Colonic mucosa (tissue), 4 donors: ENCODE measurements at regions not wholly inside any gene's neighbourhood (a gene's known extent, or its start where the extent isn't known, plus 50 kb on each side); places are given as distances from the start of the nearest gene placed in this dataset.

Experiments used
- DNase-seq: peaks from one replicate; pipeline ENCODE4 v3.0.0-alpha.2; 2020
- H3K27ac ChIP-seq: fragments of 200-600 bp; one replicate; pipeline ENCODE4 v1.8.0; 2021
- H3K27me3 ChIP-seq: fragments of 200-600 bp; one replicate; pipeline ENCODE4 v1.8.0; 2021
- H3K36me3 ChIP-seq: fragments of 200-600 bp; one replicate; pipeline ENCODE4 v1.8.0; 2021
- H3K4me1 ChIP-seq: fragments of 200-600 bp; one replicate; pipeline ENCODE4 v1.8.0; 2021; ENCODE audit warnings: mild to moderate bottlenecking
- H3K4me3 ChIP-seq: fragments of 200-600 bp; one replicate; pipeline ENCODE4 v1.8.0; 2021
- H3K9ac ChIP-seq, 2 donors: one replicate each; pipeline ENCODE4 v1.7.0; 2013; ENCODE audit warnings: control low read depth in 2 of 2, low read depth in 2 of 2, low read length in 2 of 2
- H3K9me3 ChIP-seq: fragments of 200-600 bp; one replicate; pipeline ENCODE4 v1.8.0; 2021
- intact Hi-C: fragments of 100-400 bp; cut with DNase I; formaldehyde crosslinking; loops from one replicate; pipeline ENCODE4 v1.14.1; 2022
- TF ChIP-seq, protein P1 (sequence below): fragments of 200-600 bp; IDR thresholded peaks from one replicate; pipeline ENCODE4 v1.8.0; 2022; ENCODE audit warnings: antibody characterized with exemption, mild to moderate bottlenecking
- donor health status: healthy.
- donor health status: DM: no; HTN: no; CAD: no.
- donor health status: DM: no; HTN: no; CAD: no.

DNA sequence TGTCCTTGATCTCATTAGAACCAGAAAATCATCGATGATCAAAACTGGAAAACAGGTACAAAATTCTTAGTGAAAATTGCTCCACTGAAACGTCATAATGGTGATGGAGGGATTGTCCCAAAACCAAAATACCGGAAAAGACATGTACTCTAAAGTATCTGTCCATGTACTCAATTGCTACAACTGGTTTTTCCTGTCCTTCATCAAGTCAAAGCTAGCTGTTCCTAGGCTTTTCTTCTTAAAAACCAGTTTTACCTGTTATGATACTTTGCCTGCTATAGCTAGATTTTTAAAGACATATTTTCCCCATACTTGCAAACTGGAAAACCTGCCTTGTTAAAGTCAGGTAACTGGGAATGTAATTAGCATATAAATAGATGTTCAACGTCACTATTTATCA, 50.5 kb upstream of the LRRC1 start:
- Histone ChIP-seq H3K4me1 (no peaks in the 10 kb centered on the region), H3K27me3 (no peaks in the 10 kb centered on the region), H3K27ac (no peak overlapping the region), H3K9ac (no peak overlapping the region), H3K4me3 (no peak overlapping the region), H3K9me3 (no peaks in the 10 kb centered on the region), H3K36me3 (no peaks in the 10 kb centered on the region)
- DNase-seq: no peak
- TF ChIP-seq, protein P1, sequence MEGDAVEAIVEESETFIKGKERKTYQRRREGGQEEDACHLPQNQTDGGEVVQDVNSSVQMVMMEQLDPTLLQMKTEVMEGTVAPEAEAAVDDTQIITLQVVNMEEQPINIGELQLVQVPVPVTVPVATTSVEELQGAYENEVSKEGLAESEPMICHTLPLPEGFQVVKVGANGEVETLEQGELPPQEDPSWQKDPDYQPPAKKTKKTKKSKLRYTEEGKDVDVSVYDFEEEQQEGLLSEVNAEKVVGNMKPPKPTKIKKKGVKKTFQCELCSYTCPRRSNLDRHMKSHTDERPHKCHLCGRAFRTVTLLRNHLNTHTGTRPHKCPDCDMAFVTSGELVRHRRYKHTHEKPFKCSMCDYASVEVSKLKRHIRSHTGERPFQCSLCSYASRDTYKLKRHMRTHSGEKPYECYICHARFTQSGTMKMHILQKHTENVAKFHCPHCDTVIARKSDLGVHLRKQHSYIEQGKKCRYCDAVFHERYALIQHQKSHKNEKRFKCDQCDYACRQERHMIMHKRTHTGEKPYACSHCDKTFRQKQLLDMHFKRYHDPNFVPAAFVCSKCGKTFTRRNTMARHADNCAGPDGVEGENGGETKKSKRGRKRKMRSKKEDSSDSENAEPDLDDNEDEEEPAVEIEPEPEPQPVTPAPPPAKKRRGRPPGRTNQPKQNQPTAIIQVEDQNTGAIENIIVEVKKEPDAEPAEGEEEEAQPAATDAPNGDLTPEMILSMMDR: no peak
- intact Hi-C loops: no loop called here

DNA sequence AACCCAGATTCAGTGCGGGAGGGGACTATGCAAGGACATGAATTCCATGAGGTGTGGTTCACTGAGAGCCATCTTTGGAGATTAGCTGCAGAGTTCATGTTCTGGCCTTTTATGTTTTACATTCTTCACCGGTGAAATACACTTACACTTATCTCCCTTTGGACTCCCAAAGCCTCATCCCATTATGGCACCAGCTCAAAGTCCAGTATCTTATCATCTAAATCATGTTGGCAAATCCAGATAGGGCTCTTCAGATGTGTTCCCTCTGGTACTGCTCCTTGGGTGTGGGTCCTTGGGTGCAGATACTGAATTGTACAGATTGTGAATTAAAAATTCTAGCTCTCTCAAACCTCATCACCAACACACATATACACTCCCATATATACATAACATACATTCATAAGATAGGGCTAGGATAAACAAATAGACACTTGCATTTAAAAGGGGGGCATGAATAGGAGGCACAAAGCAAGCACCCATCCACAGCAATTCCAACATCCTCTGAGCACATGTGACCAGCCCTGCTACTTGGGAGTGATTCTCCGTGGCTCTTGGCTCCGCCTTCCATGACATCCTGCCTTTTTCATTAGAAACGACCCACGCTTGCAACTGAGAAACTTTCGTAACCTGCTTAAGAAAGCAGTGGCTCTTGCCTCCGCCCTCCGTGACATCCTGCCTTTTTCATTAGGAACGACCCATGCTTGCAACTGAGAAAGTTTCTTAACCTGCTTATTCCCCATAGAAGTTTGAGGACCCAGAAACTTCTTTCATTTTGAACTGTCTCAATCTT, 53.6 kb upstream of the LRRC1 start:
- no peaks in the 10 kb centered on the region for H3K36me3 ChIP-seq
- TF ChIP-seq, protein P1: no peak
- H3K27me3 ChIP-seq: no peaks in the 10 kb centered on the region
- H3K4me3 ChIP-seq: no peak overlapping the region
- H3K4me1 ChIP-seq: no peaks in the 10 kb centered on the region
- no peak overlapping the region for H3K27ac ChIP-seq
- intact Hi-C loops: no loop called here
- H3K9ac ChIP-seq: no peak overlapping the region
- no peak for DNase-seq
- no peaks in the 10 kb centered on the region for H3K9me3 ChIP-seq

DNA sequence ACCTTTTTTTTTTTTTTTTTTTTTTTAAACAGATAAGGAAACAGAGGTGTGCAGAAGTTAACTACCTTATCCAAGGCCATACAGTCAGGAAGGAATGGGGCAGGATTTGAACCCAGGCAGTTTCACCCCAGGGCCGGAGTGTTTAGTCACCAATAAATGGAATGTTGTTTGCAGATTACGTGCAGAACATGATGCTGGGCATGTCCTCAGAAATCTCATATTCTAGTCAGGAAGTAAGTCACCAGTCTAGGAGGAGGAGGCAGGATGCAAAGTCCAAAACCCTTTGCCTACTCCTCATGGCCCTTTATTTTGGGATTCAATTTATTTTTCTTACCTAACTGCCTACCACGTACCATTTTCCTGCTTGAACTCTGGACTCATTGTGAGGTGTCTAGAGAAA, 57.1 kb upstream of the LRRC1 start:
- Histone ChIP-seq H3K4me1 (no peaks in the 10 kb centered on the region), H3K9me3 (no peaks in the 10 kb centered on the region), H3K4me3 (no peak overlapping the region), H3K27ac (peak overlapping the region; percentile 33), H3K27me3 (no peaks in the 10 kb centered on the region), H3K36me3 (no peaks in the 10 kb centered on the region), H3K9ac (no peak overlapping the region)
- intact Hi-C loops: no loop called here
- TF ChIP-seq, protein P1: no peak
- DNase-seq: peak; percentile 42

DNA sequence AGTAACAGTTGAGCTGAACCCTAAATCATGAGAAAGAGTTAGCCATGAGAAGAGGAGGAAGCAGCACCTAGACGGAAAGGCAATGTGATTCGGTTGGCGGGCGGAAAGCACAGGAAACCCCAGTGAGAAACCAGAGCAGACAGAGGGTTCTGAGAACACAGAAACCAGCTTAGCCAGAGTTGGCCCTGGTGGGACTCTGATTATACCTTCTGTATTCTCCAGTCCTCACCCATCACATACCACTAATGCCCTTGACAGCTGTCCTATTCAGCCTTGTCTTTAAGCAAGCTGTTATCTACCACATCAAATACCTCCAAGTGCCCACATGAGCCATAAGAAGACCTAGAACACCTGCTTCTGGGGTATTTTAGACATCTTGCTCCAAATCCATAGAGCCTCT, 58.9 kb upstream of the LRRC1 start:
- no peak for DNase-seq
- no peak overlapping the region for H3K27ac ChIP-seq
- TF ChIP-seq, protein P1: no peak
- no peaks in the 10 kb centered on the region for H3K27me3 ChIP-seq
- intact Hi-C loops: no loop called here
- no peaks in the 10 kb centered on the region for H3K9me3 ChIP-seq
- no peak overlapping the region for H3K4me3 ChIP-seq
- H3K36me3 ChIP-seq: no peaks in the 10 kb centered on the region
- no peak overlapping the region for H3K9ac ChIP-seq
- H3K4me1 ChIP-seq: no peaks in the 10 kb centered on the region

DNA sequence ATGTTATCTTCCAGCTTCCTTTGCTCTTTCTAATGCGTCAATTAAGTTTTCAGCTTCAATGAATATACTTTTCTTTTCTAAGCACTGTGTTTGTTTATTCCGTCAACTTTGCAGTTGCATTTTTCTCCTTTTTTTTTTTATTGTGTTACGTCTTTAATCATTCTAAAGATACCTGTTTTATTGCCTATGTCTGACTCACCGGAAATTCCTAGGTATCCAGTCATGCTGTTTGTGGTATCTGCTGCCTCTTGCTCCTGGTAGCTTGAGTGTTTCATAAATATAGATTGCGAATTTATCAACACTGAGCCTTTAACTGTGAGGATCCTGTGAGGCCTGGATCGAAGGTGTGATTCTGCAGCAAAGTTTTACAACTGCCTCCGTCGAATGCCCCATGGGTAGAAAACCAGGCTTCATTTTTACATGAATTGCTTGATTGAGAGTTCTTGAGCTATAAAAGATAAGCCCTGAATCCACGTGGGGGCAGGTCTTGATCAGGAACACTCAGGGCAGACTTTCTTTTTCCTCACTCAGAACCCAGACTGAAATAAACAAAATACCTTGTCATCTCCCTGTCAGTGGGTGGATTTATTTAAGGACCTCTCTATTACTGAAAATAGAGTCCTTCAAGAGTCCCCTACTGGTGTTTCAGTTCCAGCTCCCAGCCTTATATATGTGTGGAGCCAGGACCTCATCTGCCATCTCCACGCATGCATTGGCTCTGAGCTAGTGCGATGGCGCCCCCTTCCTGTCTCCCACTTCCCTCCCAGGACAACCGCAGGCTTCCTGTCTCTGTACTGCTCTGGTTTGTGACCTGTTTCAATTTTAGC, 60.1 kb upstream of the LRRC1 start:
- no peaks in the 10 kb centered on the region for H3K36me3 ChIP-seq
- no peaks in the 10 kb centered on the region for H3K27me3 ChIP-seq
- no peaks in the 10 kb centered on the region for H3K9me3 ChIP-seq
- no peaks in the 10 kb centered on the region for H3K4me1 ChIP-seq
- TF ChIP-seq, protein P1: peak; percentile 36
- intact Hi-C loops: loop anchor here (5.0 kb wide), 2 partner anchors 58 to 223 kb away; no protein-coding TSS in a partner anchor
- H3K4me3 ChIP-seq: no peak overlapping the region
- peak; percentile 68 for DNase-seq
- H3K9ac ChIP-seq: no peak overlapping the region
- H3K27ac ChIP-seq: peak overlapping the region; percentile 67
